Adrenal gland (tissue), 5 donors: ENCODE measurements at regions not wholly inside any gene's neighbourhood (a gene's known extent, or its start where the extent isn't known, plus 50 kb on each side); places are given as distances from the start of the nearest gene placed in this dataset.

ENCODE experiments used
- POLR2A ChIP-seq, 2 donors: fragments of 450-650 bp; IDR thresholded peaks; one replicate each; pipeline ENCODE4 v1.6.1; 2017; ENCODE audit warnings: antibody characterized with exemption in 2 of 2, mild to moderate bottlenecking in 2 of 2, moderate library complexity in 1 of 2
- TF ChIP-seq, protein P1 (sequence below), 6 experiments: fragments of 450-650 bp in 4 of 6; fragments of 200-600 bp in 2 of 6; sonication (generic) in 1 of 6; IDR thresholded peaks; 1 replicate in 5 of 6; 2 replicates in 1 of 6; pipeline versions ENCODE4 v1.5.1 to v1.8.0; 2016 to 2021; ENCODE audit warnings: antibody characterized with exemption in 6 of 6, mild to moderate bottlenecking in 2 of 6, moderate library complexity in 1 of 6
- donor health status: DM: no; HTN: no; CAD: no.

DNA sequence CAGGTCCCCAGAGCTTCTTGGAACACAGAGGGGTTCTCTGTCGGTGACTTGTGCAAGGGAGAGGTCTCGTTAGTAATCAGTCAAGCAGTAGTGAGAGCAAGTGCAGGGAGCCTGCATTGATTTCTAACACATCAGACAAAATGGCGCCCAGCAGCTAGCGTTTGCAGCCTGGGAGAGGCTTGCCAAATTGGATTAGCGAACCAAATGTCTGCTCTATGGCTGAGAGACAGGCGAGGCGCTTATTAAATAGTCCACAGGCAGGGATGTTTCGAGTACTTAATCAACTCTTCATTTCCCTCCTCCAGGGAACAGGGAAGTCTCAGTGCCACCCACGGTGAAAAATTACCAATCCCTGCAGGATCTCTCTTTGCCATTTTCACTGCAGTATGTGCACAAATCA is 131.4 kb upstream of the SHB start:
- TF ChIP-seq, protein P1, sequence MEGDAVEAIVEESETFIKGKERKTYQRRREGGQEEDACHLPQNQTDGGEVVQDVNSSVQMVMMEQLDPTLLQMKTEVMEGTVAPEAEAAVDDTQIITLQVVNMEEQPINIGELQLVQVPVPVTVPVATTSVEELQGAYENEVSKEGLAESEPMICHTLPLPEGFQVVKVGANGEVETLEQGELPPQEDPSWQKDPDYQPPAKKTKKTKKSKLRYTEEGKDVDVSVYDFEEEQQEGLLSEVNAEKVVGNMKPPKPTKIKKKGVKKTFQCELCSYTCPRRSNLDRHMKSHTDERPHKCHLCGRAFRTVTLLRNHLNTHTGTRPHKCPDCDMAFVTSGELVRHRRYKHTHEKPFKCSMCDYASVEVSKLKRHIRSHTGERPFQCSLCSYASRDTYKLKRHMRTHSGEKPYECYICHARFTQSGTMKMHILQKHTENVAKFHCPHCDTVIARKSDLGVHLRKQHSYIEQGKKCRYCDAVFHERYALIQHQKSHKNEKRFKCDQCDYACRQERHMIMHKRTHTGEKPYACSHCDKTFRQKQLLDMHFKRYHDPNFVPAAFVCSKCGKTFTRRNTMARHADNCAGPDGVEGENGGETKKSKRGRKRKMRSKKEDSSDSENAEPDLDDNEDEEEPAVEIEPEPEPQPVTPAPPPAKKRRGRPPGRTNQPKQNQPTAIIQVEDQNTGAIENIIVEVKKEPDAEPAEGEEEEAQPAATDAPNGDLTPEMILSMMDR (IDR thresholded peaks at IDR 0.05), result no peak
- no peak for TF ChIP-seq POLR2A (IDR thresholded peaks at IDR 0.05)
